GM18517 (cell line): ENCODE measurements at regions not wholly inside any gene's neighbourhood (a gene's known extent, or its start where the extent isn't known, plus 50 kb on each side); places are given as distances from the start of the nearest gene placed in this dataset.

Experiments used
- ATAC-seq: cut with Tn5 transposase; IDR thresholded peaks from one replicate; pipeline ENCODE4 v1.9.1; 2021; ENCODE audit warnings: mild to moderate bottlenecking, moderate library complexity; ENCODE audit not compliant: unreplicated experiment

DNA sequence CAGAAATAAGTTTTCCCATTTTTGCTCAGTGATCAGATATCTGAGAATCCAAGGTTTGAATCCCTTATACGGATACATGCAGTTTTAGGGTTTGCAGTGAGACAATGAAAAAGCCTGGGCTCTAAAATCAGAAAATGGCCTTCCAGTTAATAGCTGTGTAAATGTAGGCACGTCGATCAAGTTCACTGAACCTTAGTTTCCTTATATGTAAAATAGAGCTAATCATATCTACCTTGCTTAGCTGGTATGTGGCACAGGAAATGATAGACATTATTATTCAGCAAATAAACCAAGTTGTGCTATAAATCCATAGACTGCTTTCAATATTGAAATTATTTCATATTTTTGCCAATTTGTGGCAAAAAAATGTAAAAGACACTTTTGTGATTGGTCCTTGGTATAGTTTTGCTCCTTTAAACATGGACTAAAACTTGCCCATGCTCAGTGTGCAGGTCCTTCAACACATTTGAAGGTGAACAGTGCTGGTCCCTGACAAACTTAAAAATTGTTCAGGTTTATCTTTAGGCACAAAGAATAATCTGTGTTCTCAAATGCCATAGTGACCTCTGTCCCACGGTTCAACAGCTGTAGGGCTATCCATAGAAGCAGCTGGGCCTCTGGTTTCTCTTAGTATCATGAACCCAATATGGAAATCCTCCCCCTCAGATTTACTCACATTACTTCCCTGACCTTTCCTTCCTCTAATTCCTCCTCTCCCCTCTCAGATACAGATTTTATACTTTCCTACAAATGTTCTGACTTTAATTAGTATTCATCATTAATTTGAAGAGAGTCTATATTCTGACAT is 51.0 kb downstream of the CCDC54 start:
- ATAC-seq: no peak

DNA sequence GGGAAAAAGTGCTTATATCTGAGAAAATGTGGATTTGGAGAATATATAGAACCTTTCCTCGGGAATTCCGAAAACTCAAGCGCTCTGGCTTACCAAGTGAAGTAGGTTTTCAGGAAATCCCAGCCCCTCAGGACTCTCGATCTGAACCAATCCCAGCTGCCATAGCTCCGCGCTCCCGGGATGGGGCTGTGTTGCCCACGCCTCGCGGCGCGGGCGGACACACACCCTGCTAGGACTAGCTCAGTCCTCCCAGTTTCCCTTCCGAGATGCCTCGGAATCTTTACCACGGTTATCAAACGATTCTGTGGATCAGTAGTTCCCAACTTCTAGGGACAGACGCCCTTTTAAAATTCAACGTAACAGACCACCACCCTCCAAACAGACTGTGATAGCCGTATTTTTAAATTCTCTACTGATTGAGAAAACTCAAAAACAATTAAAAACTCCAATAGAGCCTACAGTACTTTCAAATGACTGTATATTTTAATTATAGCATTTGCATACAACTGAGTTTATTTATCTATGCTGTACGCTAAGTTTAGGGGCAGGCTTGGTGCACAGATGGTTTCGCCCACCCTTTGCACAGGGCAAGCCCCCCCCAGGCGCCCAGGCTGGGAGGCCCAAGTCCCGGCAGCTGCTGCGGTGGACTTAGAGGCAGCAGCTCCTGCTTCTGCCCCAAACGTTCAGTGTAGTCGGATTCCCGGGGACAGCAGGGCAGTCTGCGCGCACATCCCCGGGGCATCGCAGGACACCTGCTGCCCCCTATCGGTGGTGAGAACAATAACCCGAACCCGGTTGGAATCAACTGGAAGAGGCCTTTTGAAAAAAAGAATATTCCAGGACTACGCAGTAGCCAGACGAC is 52.3 kb downstream of the CCDC54 start:
- peak; percentile 48 for ATAC-seq

DNA sequence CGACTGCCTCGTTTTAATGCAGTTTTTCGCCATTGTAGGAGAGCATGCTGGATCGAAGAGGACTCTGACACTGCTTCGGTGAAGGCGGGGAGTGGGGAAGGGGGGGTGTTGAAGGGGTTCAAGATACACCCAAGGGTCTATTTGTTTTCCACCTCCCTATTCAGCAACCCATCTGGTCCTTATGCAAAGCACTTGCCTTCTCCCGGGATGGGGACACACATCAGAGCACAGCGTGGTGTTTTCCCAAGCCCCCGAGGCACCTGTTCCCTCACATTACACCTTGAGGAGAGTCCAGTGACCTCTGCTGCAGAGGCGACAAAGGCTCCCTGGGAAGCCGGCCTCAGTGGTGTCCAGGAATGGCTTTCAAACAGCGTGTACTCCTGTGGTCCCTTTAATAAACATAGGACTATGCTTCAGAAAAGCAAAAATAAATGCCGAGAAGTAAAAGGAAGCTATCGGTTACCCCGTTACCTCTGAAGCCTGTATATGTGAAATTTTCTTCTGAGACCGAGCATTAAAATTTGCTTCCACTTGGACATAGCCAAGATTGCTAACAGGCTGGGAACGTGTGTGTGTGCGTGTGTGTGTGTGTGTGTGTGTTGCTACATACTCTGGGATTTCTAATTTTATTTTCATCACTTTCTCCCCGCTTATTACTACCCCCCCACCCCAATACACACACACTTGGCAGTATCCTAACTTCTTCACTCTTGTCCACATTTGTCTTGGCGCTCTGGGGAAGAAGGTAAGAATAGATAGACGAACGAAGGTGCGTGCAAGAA is 53.2 kb downstream of the CCDC54 start:
- no peak for ATAC-seq

DNA sequence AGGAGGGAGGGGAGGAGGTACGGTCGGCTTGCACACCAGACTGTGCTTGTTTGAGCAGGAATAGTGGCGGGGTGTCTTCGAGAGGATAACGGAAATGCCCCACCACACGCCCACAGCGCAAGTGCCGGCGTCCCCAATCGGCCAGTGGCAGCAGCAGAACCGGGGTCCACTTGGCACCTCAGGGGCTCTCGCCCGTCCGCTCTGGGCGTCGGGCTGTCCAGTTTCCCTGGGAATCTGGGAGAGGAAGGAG is 53.7 kb downstream of the CCDC54 start:
- ATAC-seq: peak; percentile 20

DNA sequence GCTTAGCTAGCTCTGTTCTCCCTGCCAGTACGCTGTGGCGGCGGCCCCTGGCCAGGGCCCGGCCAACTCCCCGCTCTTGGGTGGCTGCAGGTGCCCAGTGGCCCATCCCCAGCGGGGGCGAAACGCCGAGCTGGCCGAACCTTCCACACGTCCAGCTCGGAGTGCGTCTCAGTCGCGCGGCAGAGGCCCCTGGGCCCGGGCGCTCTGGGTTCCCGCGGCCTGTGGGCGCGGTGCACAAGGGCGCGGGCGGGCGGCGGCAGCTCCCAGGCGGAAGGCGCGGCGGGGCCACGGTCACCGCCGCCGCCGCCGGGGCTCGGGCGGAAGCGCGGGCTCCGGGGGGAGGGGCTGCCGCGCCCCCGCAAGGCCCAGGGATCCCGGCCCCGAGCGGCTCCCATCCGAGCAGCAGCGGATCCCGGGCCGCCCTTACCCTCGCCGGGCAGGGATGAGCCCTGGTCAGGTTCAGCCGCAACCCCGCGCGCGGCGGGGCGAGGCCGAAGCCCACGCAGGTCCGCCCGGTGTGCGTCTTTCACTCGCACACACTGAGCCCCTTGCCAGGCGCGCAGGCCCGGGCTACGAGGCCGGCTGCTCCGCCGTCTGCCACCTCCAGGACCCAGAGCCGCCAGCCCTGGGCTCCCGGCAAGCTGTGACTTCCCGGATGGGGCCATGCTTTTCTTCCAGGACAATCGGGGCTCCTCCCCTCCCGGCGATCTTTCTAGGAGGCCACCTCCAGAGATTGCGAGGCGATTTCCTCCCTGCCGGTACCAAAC is 54.2 kb downstream of the CCDC54 start:
- ATAC-seq: peak; percentile 55

DNA sequence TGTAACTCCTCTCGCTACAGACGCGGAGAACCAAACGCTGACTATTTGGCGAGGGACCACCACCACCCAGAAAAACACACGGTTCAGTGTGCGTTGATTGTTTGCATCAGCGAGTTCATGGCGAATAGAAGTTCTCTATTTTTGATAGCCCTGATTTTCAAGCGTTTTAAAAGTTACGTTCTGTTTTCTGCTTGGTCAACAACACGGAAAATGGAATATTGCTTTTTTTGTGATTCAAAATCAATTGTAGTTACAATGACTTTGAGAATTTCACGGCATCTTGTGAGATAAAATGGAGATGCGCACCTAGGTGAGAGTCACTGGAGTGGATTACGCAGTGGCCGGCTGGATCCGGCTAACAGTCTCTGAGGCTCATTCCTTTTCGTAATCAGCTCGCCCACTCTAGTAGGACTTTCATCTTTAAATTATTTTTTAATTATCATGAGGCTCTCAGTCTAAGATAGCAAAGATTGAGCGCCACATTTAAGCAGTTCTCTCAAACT is 54.8 kb downstream of the CCDC54 start:
- no peak for ATAC-seq

DNA sequence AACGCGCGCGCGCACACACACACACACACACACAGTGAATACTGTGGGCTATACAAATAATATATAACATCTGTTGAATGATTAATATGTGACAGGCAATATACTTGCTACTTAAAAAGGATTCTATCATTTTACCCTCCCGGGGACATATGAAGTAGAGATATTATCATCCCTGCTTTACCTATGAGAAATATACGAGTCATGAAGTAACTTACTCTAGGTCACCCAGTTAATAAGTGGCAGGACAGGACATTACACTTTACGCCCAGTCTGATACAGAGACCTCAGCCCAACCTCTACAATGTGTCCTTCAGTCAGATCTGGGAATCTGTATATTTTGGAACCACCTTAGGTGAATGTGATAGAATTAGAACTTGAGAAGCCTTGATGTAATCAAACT is 55.4 kb downstream of the CCDC54 start:
- ATAC-seq: no peak

DNA sequence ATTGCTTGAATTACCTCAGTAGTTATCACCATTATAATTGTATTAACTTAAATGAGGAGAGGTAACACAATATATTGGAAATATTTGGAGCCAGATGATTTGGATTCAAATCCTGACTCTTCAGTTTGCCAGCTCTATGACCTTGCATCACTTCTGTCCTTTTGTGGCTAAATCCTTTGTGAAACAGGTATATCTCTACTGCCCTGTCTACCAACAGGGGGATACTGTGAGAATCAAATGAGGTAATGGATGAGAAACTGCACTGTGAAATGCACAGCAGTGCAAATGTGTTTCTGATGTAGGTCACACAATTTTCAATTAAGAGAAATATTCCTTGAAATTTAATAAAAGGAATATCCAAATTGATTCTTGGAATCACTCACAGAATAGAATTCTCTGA is 58.8 kb downstream of the CCDC54 start:
- ATAC-seq: no peak

DNA sequence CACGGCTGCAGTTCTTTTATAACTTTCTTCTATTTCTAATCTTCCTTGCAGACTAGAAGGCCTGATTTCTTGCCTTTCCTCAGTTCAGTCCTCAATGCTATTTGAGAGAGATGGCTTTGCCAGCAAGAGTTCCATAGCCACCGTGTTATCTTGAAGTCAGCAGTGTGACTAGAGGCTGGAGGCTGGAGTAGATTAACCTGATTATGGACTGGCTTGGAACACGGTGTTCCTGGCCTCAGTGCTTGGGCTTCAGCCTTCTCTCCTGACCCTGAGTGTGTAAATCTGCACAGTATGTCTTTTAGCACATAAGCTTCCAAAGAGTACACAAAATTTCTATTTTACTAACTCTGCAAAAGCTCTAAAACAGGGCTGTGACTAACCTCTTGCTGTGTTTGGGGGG is 61.4 kb downstream of the CCDC54 start:
- no peak for ATAC-seq

DNA sequence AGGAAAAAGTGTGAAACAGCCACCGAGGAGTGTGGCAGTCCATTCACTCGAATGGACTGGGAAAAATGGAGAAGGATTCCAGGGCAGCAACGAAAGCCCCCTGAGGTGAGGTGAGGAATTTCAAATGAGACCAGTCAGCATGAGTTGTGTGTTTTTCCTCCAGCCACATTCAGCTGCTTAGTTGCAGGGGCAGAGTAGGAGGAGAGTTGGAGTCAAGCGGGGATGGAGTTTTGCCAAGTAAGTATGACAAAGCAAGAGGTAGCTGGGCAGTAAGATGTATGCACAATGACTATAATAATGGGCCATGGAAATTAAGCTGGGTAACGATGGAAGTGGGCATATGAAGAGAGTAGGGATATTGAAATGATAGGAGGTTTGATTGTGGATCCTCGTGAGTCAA is 64.4 kb downstream of the CCDC54 start:
- ATAC-seq: no peak

DNA sequence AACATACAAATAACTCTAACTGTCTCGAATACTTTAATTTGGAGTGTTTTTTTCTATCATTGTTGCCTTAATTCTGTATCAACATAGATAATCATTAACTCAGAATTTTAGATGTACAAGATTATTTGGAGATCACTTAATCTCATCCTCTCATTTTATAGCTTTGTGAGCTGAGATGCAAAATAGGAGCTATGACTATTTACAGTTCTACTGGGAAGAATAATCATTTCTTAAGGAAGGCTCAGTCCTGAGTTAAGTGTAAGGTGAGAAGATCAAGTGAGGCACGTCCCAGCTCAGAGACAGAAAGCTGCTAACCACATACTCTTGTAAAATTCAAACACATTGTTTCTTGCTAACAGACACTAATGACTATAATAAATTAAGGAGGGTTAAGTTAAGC is 66.2 kb downstream of the CCDC54 start:
- ATAC-seq: no peak

DNA sequence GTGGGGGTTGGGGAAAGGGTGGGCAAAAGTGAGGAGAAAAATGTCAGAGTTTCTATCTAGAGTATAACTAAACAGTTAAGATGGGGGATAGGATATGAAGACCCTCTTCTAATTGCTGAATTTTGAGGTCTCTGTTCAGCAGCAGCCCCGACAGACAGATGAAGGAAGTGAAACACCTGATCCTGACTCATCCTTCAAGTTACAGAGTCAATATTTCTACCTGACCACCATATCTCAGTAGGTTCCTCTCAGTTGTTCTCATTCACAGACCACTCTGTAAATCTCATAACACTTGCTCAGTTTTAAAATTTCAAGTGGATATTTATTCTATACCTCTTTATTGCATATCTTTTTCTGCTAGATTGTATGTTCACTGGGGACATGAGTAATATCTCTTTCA is 69.5 kb downstream of the CCDC54 start:
- ATAC-seq: no peak

DNA sequence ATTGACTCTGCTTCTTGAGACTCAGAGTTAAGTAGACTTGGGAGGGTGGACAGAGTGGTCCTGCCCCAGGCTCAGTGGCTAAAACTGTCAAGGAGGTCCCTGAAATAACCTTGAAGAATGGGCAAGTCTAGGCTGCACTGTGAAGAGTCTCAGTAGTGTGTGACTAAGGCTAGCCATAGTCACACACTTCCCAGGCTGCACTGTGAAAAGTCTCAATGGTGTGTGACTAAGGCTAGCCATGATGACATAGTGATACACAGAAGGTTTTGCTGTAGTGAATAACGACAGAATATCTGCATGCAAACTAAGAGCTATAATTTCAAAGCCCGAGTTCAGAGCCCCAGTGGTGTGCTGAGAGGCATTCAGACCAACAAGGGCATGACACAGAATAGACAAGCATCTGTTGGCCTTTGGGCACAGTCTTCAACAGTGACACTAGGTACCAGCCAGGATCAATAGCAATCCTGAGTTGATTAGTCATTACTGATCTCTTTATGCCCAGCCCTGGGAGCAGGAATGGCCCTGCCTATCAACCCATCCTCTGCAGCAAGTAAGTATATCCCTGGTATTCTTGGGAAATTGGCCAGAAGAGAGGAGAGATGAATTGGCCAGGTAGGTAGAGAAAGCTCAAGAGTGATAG is 72.4 kb upstream of the BBX start:
- ATAC-seq: no peak

DNA sequence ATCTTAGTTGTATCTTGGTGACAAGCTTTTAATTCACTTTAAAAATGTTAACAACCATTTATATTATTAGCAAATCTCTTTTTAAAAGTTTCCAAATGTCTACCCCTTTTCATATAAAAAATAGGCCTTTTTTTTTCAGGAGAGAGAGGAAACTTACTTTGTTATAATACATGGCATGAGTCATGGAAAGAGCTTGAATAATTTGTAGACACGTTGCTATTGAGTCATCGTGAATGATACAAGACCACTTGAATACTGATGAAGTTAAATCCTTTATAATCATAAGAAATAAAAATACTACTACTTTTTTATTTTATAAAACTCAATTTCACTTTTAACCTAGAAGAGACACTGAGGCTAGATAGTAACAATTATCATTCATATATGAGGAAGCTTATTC is 70.3 kb upstream of the BBX start:
- ATAC-seq: no peak

DNA sequence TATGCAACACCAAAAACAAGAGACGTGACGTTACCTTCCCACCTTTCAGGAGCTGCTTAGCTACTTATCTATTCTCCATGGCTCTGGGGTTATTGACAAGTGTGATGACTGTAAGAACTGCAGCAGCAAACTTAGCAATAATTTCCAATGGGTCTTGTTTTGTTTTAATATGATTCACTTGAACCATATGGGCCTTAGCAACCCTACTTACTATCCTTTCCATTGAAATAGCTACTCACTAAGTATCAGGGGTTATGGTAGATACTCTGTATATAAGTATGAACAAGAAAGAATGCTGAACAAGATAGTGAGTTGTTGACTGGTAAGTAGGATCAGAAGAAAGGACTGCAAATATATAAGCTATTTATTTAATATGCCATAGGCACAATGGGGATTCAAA is 69.3 kb upstream of the BBX start:
- ATAC-seq: no peak

DNA sequence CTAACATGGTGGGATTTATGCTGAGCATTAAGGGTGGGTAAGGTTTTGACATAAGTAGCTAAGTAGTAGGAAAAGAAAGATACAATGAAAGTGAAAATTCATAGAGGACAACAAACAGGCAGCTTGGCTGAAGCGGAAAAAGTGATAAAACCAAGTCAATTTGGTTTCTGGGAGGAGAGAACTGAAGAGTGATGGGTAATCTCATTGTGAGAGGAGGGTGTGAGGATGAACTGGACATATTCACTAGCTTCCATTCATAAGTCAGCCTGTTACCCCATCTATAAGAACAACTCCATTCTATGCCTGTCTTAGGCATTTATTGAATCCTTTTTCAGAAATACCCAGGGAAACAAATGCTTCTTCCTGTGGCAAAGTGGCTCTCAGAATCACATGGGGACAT is 67.1 kb upstream of the BBX start:
- ATAC-seq: no peak

DNA sequence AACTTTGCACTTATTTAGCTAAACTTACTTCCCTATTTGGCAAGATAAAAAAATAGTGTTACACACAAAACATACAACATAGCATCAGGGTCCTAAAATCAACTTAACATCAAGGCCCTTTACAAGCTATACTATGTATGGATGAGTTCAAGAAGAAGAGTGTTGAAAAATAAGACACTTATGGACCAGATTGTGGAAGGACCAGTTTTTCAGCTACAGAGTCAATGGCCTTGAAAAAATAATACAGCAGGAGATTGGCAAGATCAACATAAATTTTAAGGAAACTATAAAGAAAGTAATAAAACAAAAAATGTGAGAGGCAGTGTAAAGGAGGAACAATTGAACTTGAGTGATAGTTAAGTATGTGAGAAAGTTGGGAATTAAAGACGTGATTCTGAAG is 66.3 kb upstream of the BBX start:
- no peak for ATAC-seq

DNA sequence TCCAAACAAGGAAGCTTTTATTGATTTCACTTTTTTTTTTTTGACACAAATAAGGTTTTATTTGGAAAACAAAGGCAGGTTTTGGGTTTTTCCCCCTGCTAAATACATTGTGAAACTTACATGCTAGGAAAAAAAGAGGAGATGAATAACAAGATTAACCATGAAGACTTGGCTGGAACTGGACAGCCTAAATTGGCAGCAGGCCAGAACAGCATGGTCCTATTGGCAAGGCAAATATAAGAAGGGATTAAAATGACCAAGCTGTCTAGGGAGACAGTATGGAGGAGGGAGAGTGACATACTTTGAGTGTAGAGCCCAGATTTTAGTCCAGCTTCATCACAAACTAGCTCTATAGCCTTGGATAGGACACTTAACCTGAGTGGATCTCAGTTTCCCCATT is 63.9 kb upstream of the BBX start:
- no peak for ATAC-seq

DNA sequence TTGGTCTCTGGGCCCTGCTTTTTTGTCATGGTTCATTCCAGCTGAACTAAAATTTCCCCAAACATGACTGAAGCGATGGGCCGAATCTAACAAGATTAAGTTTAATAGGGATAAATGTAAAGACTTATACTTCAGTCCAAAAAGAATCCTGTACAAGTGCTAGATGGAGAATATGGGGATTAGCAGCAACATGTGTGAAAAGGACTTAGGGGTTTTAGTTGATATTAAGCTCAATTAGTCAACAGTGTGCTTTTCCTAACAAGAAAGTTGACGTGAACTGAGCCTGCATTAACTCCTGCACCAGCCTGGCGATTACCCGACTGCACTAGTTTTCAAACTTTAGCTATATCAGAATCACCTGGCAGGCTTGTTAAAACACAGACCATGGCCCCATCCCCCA is 61.0 kb upstream of the BBX start:
- no peak for ATAC-seq

DNA sequence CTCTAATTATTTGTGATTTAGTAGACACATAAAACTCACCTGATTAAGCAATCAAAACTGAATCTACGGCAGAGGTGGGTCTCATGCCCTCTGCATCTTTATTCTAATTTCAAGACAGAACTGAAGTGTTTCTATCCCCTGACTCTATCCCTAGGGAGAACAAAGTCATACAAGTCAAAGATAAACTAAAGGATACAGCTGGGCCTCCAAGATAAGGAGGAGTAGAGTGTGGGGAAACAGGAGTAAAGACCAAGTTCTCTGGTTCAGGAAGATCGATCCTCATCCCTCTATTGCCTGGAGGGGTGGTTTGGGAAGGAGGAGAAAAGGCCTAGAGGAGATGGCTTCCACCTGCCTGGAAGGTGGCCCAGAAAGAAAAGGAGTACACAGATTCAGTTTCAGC is 58.7 kb upstream of the BBX start:
- ATAC-seq: no peak
